GM04503 (cell line): ENCODE measurements at regions not wholly inside any gene's neighbourhood (a gene's known extent, or its start where the extent isn't known, plus 50 kb on each side); places are given as distances from the start of the nearest gene placed in this dataset.
"Not testable (repeated sequence)": the region's sequence is repeated elsewhere in the genome, so short reads cannot be mapped to it uniquely, and the experiment has no call there.

Experiments used
- DNase-seq: peaks from one replicate; pipeline ENCODE4 v3.0.0-alpha.2; 2012; ENCODE audit warnings: low read depth

- no peak for DNase-seq
Observed at GRCh38 chr1:117707371-117707770, 101.5 kb downstream of the TENT5C start.

GRCh38 chr1:117708323-117709248, 102.7 kb downstream of the TENT5C start:
- DNase-seq: no peak

DNA sequence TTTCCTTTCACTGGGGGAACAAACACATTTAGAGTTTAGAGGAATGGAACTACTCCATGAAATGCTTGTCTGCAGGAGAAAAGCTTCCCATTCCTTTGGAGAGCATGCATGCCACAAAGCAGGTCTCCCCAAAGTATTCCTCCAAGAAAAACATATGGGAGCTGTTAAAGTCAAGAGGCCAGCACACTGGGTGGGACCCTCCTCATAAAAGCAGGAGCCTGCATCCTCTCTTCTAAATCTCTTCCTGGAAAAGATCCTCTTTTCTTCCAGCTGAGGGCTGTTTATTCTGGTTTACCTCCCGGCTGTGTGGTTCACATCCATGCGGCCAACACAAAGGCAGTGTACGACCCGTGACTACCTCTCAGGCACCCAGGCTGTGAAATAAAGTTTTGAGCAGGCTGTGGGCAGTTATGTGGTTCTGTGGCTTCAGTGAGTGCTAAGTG, 103.4 kb downstream of the TENT5C start:
- no peak for DNase-seq

- no peak for DNase-seq
Observed at GRCh38 chr1:117710710-117711109, 104.9 kb downstream of the TENT5C start.

DNA sequence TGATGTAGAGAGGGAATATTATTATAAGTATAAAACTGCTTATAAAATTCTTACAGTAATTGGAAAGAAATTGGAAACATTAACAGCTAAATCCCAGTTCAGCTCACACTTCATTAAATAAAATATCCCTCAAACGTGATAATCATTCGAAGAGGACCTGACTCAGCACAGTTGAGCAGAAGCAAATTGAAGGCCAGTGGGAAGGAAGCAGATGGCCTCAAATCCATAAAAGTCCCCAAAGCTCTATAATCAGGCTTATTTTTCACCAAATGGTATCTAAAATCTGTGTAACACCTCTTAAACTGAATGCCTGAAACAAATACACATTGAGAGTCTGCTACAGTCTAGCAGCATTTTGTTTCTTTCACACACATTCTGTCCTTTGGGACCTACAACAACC, 106.8 kb downstream of the TENT5C start:
- no peak for DNase-seq

GRCh38 chr1:117714546-117714945, 108.7 kb downstream of the TENT5C start:
- no peak for DNase-seq

DNA sequence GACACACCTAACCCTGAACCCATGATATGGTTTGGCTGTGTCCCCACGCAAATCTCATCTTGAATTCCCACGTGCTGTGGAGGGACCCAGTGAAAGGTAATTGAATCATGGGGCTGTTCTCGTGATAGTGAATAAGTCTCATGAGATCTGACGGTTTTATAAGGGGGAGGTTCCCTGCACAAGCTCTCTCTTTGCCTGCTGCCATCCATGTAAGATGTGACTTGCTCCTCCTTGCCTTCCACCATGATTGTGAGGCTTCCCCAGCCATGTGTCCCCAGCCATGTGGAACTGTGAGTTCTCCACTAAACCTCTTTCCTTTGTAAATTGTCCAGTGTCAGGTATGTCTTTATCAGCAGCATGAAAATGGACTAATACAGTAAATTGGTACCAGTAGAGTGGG, 110.2 kb downstream of the TENT5C start:
- DNase-seq: not testable (repeated sequence)

DNA sequence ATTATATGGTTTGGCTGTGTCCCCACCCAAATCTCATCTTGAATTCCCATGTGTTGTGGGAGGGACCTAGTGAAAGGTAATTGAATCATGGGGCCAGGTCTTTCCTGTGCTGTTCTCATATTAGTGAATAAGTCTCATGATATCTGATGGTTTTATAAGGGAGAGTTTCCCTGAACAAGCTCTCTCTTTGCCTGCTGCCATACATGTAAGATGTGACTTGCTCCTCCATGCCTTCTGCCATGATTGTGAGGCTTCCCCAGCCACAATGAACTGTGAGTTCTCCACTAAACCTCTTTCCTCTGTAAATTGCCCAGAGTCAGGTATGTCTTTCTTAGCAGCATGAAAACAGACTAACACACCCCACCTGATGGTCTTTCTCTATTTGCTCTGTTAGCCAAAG, 112.1 kb downstream of the TENT5C start:
- not testable (repeated sequence) for DNase-seq

DNA sequence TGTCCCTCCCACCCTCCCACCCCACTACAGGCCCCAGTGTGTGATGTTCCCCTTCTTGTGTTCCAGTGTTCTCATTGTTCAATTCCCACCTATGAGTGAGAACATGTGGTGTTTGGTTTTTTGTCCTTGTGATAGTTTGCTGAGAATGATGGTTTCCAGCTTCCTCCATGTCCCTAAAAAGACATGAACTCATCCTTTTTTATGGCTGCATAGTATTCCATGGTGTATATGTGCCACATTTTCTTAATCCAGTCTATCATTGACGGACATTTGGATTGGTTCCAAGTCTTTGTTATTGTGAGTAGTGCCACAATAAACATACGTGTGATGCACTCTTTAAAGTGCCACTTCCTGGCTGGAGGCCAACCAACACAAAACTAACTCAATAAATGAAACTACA, 112.7 kb downstream of the TENT5C start:
- not testable (repeated sequence) for DNase-seq

DNA sequence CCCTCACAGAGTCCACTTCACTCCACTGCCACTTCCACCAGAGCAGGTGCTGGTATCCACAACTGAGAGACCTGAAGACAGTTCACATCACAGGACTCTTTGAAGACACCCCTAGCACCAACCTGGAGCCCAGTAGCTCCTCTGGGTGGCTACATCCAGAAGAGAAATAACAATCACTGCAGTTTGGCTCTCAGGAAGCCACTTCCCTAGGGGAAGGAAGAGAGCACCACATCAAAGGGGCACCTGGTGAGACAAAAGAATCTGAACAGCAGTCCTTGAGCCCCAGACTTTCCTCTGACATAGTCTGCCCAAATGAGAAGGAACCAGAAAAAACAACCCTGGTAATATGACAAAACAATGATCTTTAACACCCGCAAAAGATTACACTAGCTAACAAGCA, 113.2 kb downstream of the TENT5C start:
- DNase-seq: no peak

DNA sequence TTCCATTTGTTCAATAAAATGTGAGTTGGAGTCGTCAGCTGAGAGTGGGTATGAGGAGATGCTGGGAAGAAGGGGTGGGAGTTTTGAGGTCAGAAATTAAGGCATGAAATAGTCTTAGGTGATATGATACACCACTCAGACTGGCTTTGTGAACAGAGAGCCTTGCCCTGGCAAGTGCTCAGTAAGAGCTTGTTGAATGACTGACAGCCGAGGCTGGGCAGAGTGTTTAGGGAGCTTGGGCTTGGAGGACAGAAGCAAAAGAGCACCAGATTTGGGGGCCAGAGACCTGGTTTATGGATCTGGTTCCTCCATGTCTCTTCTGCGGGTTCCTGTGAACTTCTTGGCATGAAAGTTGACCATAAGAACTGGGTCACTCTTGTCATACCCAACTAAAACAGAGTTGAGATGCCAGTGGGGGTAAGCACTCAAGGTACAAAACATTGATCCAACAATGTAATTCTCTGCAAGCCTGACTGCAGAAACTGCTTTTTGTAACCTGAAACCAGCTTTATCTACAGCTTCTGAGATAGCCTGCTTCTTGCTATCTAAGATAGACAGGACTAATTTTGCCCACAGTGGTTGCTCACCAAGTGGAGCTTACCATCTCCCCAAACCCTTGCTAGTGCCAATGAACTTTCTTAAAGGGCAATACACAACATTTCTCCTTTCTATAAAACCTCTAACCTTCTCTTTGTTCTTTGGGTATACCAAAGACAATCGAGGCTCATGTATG, 126.4 kb downstream of the TENT5C start:
- DNase-seq: no peak

GRCh38 chr1:117732956-117733355, 127.1 kb downstream of the TENT5C start:
- no peak for DNase-seq

GRCh38 chr1:117734403-117734802, 128.6 kb downstream of the TENT5C start:
- no peak for DNase-seq

- DNase-seq: no peak
Observed at GRCh38 chr1:117735045-117735992, 129.5 kb downstream of the TENT5C start.

GRCh38 chr1:117739504-117739903, 133.7 kb downstream of the TENT5C start:
- no peak for DNase-seq

- no peak for DNase-seq
Observed at GRCh38 chr1:117740496-117740895, 134.6 kb downstream of the TENT5C start.

DNA sequence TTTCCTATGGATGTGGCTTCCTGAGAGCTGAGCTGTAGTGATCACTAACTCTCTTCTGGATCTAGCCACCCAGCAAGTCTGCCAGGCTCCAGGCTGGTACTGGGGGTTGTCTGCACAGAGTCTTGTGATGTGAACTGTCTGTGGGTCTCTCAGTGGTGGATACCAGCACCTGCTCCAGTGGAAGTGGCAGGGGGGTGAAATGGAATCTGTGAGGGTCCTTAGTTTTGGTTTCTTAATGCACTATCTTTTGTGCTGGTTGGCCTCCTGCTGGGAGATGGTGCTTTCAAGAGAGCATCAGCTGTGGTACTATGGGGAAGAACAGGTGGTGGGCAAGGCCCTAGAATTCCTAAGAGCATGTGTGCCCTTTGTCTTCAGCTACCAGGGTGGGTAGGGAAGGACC, 140.7 kb downstream of the TENT5C start:
- not testable (repeated sequence) for DNase-seq

DNA sequence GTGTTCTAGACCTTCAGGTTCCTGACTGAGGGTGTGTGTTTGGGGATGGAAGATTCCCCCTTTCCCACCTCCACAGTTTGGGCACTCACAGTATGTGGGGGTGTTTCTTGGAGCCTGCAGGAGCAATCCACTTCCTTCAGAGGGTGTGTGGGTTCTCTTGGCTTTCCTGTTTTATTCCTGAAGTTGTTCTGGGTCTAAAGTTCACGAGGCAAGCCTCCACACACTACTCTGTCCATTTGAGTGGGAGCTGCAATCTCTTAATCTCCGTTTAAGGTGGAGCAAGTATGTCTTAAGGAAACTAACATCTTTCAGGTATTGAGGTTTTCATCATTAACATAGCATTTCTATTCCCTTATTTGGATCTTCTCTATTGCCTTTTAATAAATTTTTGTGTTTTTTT, 141.8 kb downstream of the TENT5C start:
- no peak for DNase-seq

DNA sequence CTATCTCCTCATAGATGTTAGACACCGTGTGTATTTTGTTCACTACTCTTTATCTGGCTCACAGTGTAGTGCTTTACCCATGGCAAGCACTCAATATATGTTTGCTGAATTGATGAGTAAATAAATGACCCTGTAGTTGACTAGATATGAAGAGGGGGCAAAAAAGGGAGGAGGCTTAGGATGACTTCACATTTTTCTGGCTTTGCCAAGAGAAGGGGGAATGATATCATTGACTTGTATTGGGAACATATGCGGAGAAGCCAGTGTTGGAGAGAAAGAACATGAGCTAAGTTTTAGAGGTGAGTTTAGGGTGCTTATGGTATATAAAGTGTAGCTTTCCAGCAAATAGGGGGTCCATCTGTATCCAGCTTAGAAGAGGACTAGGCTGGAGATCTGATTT, 145.5 kb downstream of the TENT5C start:
- DNase-seq: no peak

GRCh38 chr1:117752661-117753060, 146.8 kb downstream of the TENT5C start:
- no peak for DNase-seq

- no peak for DNase-seq
Observed at GRCh38 chr1:117753232-117753631, 147.4 kb downstream of the TENT5C start.

DNA sequence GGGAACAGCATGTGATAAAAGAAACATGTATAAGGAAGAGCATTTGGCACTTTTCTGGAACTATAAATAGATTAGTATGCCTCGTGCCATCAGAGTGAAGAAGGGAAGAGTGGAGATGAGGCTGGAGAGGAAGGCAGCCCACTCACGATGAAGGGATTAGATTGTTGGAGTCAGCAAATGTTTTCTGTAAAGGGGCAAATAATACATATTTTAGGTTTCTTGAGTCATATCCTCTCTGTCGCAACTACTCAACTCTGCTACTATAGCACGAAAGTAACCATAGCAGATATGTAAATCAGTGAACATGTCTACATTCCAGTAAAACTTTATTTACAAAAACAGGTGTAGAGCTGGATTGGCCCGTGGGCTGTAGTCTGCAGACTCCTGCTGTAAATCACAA, 147.8 kb downstream of the TENT5C start:
- peak; percentile 39 for DNase-seq
